BLaER1 treated with 17β-estradiol and CSF1 and Interleukin-3, amounts not matched to agents 10 nM and 100 nM (cell line): ENCODE measurements at regions not wholly inside any gene's neighbourhood (a gene's known extent, or its start where the extent isn't known, plus 50 kb on each side); places are given as distances from the start of the nearest gene placed in this dataset.
A peak's percentile ranks its signal among the peaks of the same experiment; 100 is the strongest.
"Not testable (repeated sequence)": the region's sequence is repeated elsewhere in the genome, so short reads cannot be mapped to it uniquely, and the experiment has no call there.

Source experiments
- H3K27ac ChIP-seq, 11 experiments: shearing (Covaris generic); formaldehyde crosslinking; 2 replicates each; pipeline ENCODE4 v1.8.1; 2022
- H3K27me3 ChIP-seq, 11 experiments: shearing (Covaris generic); formaldehyde crosslinking; 2 replicates each; pipeline ENCODE4 v1.8.1; 2022
- H3K36me3 ChIP-seq, 11 experiments: shearing (Covaris generic); formaldehyde crosslinking; 2 replicates each; pipeline ENCODE4 v1.8.1; 2022
- H3K4me1 ChIP-seq, 10 experiments: shearing (Covaris generic); formaldehyde crosslinking; 2 replicates each; pipeline ENCODE4 v1.8.1; 2022
- H3K4me2 ChIP-seq, 11 experiments: shearing (Covaris generic); formaldehyde crosslinking; 2 replicates each; pipeline ENCODE4 v1.8.1; 2022
- H3K4me3 ChIP-seq, 10 experiments: shearing (Covaris generic); formaldehyde crosslinking; 2 replicates each; pipeline ENCODE4 v1.8.1; 2022
- H3K9ac ChIP-seq, 11 experiments: shearing (Covaris generic); formaldehyde crosslinking; 2 replicates each; pipeline ENCODE4 v1.8.1; 2022
- H3K9me3 ChIP-seq, 11 experiments: shearing (Covaris generic); formaldehyde crosslinking; replicated peaks in 1 of 11; 2 replicates each; pipeline ENCODE4 v1.8.1; 2022
- H4K20me1 ChIP-seq, 11 experiments: shearing (Covaris generic); formaldehyde crosslinking; 2 replicates each; pipeline ENCODE4 v1.8.1; 2022
- Cebpa-rat ChIP-seq, 11 experiments: shearing (Covaris generic); IDR thresholded peaks; 2 replicates each; pipeline ENCODE4 v1.8.1; 2022

DNA sequence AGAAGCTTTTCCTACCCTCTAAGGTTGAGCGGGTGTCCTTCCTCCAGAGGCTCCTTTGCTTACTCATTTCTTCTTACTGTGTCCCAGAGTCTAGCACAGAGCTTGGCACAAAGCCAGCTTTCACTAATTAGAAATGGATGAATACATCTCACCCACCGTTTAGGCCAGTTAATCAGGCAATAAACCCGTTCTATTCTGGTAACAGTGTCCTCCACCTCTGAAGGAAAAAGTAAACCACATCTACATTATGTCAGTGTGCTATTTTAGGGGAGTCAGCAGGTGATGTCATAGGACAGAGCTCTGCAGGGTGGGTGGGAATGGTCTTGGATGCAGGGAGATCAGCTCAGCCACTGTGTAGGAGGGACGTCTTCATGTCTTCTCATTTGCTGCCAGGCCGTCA lies 109.2 kb downstream of the OSTF1 start:
- H3K36me3 ChIP-seq: peaks cover 0 to 6% (median 0%) of the 10 kb centered on the region in 11 experiments; a peak in 1 of 22 replicates
- H4K20me1 ChIP-seq: no peaks in the 10 kb centered on the region
- no peak overlapping the region for H3K27ac ChIP-seq
- no peaks in the 10 kb centered on the region for H3K27me3 ChIP-seq
- no peak for TF ChIP-seq Cebpa-rat (IDR thresholded peaks at IDR 0.05)
- H3K9ac ChIP-seq: no peak overlapping the region
- H3K4me2 ChIP-seq: peak overlapping the region in 8 of 11 experiments; percentile 2 to 32 (median 24); a peak in 8 of 22 replicates
- peaks cover 0 to 8% (median 0%) of the 10 kb centered on the region in 11 experiments; a peak in 3 of 22 replicates for H3K9me3 ChIP-seq
- H3K4me3 ChIP-seq: no peak overlapping the region
- H3K4me1 ChIP-seq: peaks cover 0 to 15% (median 8%) of the 10 kb centered on the region in 10 experiments; a peak in 14 of 20 replicates

DNA sequence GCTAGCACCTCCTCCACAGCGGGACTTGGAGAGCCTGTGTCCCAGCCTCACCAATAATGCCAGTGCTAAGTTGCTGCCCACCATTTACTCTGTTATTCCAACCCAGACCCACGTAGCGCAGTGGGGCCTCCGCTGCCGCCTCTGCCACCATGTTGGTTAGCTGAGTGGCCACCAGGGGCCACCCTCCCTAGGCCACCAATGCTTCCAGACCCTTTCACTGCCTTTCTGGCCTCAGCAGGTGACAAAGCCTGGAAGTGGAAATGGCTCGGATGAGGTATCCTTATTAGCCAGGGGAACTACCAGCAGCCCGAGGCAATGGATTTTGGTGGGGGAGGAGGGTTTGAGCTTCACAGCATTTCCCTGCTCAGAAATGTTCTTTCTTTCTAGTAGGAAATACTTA lies 110.1 kb downstream of the OSTF1 start:
- Histone ChIP-seq H3K9me3 (no peaks in the 10 kb centered on the region), H3K9ac (no peak overlapping the region), H3K4me2 (no peak overlapping the region), H4K20me1 (no peaks in the 10 kb centered on the region), H3K4me3 (no peak overlapping the region), H3K27me3 (no peaks in the 10 kb centered on the region), H3K27ac (no peak overlapping the region), H3K4me1 (peaks cover 0 to 15% (median 8%) of the 10 kb centered on the region in 10 experiments; a peak in 14 of 20 replicates), H3K36me3 (no peaks in the 10 kb centered on the region)
- TF ChIP-seq Cebpa-rat (IDR thresholded peaks at IDR 0.05): no peak

DNA sequence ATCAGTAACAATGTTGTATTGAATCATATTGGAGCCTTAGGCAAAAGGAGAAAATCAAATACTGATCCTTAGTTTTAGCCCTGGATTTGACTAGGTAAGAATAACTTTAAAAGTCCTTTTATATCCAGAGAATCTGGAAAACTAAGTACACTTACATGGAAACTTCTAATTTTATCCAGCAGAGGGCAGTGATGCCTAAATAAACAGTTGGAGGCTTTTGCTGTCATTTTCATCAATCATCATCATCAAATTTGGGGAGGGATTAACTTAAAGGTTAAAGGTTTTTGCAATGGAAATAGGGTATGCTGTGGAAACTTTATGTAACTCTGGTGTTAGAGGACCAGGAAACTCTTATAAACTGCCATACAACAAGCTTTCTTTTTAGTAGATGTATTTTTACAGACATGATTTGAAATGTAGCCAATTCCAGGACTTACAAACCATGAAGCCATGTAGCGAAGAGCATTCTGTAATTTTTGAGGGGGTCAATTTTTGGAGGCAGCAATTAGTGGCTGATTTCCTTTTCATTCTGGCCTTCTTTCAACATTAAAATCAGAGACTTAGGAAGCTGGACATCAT lies 112.7 kb downstream of the OSTF1 start:
- Histone ChIP-seq H3K36me3 (no peaks in the 10 kb centered on the region), H3K4me1 (peaks cover 0 to 15% (median 8%) of the 10 kb centered on the region in 10 experiments; a peak in 14 of 20 replicates), H3K27ac (no peak overlapping the region), H3K9me3 (no peaks in the 10 kb centered on the region), H3K9ac (no peak overlapping the region), H3K4me2 (no peak overlapping the region), H4K20me1 (no peaks in the 10 kb centered on the region), H3K4me3 (no peak overlapping the region), H3K27me3 (no peaks in the 10 kb centered on the region)
- TF ChIP-seq Cebpa-rat (IDR thresholded peaks at IDR 0.05): no peak

DNA sequence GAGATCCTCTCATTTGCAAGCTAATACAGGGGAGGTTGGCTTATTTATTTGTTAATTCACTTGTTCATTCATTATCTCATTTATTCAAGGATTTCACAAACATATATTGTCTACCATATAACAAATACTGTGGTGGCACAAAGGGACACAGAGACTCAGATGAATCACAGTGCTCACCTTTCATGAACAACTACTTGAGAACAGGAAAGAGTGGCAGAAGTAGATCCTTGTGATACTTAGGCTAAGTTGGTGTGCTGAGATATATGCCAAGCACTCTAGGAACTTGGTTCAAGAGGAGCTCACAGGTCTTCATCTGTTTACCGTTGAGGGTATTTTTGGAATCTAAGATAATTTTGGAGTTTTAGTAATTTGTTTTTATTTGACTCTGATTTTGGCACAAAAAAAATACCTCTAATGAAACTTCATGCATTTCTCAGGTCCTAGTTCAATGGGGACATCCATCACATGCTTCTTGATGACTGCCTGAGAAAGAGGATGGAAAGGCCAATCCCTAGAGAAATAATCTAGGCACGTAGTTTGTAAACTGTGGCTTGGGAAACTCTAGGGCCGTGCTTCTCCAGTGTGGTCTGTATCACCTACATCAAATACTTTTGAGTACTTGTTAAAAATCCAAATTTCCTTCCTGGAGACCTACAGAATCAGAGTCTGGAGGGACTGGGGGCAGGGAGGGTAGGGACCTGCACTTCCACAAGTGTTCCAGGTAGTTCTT lies 113.3 kb downstream of the OSTF1 start:
- Histone ChIP-seq H3K4me2 (no peak overlapping the region), H3K4me3 (no peak overlapping the region), H3K27me3 (no peaks in the 10 kb centered on the region), H3K9ac (no peak overlapping the region), H3K27ac (no peak overlapping the region), H3K4me1 (peaks cover 0 to 15% (median 8%) of the 10 kb centered on the region in 10 experiments; a peak in 14 of 20 replicates), H3K36me3 (no peaks in the 10 kb centered on the region), H3K9me3 (no peaks in the 10 kb centered on the region), H4K20me1 (no peaks in the 10 kb centered on the region)
- no peak for TF ChIP-seq Cebpa-rat (IDR thresholded peaks at IDR 0.05)

DNA sequence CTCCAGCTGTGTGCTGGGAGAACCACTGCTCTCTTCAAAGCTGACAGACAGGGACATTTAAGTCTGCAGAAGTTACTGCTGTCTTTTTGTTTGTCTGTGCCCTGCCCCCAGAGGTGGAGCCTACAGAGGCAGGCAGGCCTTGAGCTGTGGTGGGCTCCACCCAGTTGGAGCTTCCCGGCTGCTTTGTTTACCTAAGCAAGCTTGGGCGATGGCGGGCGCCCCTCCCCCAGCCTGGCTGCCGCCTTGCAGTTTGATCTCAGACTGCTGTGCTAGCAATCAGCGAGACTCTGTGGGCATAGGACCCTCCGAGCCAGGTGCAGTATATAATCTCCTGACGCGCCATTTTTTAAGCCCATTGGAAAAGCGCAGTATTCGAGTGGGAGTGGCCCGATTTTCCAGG lies 119.7 kb downstream of the OSTF1 start:
- not testable (repeated sequence) for H3K4me1 ChIP-seq, H4K20me1 ChIP-seq, H3K9ac ChIP-seq, H3K4me2 ChIP-seq, H3K27me3 ChIP-seq, H3K4me3 ChIP-seq, H3K9me3 ChIP-seq, H3K27ac ChIP-seq
- H3K36me3 ChIP-seq: peaks cover 0 to 23% (median 0%) of the 10 kb centered on the region in 11 experiments; a peak in 4 of 22 replicates

DNA sequence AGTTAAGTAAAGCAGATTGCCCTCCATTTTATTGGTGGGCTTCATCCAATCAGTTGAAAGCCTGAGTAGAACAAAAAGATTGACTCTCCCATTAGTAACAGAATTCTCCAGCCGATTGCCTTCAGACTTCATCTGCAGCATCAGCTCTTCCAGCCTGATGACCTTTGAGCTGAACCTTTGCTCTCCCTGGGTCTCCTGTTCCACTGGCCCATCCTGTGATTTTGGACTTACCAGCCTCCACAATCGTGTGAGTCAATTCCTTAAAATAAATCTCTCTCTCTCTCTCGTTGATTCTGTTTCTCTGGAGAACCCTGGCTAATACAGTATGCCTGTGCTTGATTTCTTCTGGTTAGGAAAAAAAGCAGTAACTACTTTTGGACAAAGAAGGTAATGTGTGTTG lies 121.9 kb downstream of the OSTF1 start:
- Histone ChIP-seq H3K9ac (no peak overlapping the region), H3K9me3 (no peaks in the 10 kb centered on the region), H3K4me2 (no peak overlapping the region), H3K4me3 (no peak overlapping the region), H3K36me3 (peaks cover 0 to 29% (median 0%) of the 10 kb centered on the region in 11 experiments; a peak in 4 of 22 replicates), H3K27ac (no peak overlapping the region), H3K27me3 (no peaks in the 10 kb centered on the region), H4K20me1 (no peaks in the 10 kb centered on the region), H3K4me1 (no peaks in the 10 kb centered on the region)
- TF ChIP-seq Cebpa-rat (IDR thresholded peaks at IDR 0.05): no peak

DNA sequence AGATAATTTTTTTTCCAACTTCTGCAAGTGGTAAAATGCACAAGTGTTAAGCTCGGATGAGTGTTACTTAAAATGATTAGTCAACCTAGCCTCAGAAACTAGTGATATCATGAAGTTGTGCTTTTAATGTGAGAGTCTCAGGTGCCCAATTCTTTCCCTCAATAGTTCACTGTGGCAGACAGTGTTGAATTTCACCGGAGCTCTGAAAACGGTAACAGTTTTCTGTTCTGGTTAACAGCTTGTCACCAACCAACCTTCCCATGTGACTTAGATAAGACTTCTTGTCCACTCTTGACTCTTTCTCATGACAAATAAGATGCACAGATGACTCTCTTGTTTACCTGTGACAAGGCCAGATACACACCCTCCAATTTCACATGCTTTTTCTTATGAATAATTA lies 125.5 kb downstream of the OSTF1 start:
- Histone ChIP-seq H3K4me2 (no peak overlapping the region), H4K20me1 (no peaks in the 10 kb centered on the region), H3K4me3 (no peak overlapping the region), H3K9me3 (no peaks in the 10 kb centered on the region), H3K9ac (no peak overlapping the region), H3K27me3 (no peaks in the 10 kb centered on the region), H3K27ac (no peak overlapping the region), H3K36me3 (peaks cover 0 to 38% (median 0%) of the 10 kb centered on the region in 11 experiments; a peak in 4 of 22 replicates), H3K4me1 (no peaks in the 10 kb centered on the region)
- TF ChIP-seq Cebpa-rat (IDR thresholded peaks at IDR 0.05): no peak

DNA sequence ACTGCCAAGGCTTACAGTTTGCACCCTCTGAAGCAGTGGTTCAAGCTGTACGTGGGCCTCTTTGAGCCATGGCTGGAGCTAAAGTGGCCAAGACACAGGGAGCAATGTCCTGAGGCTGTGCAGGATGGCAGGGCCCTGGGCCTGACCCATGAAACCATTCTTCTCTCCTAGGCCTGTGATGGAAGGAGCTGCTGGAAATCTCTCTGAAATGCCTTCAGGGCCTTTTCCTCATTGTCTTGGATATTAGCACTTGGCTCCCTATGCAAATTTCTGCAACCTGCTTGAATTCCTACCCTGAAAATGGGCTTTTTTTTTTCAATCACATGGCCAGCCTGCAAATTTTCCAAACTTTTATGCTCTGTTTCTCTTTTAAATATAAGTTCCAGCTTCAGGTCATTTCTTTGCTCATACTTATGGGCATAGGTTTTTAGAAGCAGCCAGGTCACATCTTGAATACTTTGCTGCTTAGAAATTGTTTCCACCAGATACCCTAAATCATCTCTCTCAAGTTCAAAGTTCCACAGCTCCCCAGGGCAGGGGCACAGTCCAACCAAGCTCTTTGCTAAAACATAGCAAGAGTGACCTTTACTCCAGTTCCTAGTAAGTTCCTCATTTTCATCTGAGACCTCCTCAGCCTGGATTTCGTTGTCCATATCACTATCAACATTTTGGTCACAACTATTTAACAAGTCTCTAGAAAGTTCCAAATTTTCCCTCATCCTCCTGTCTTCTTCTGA lies 138.3 kb downstream of the OSTF1 start:
- H3K4me1 ChIP-seq: 0 out of 20 replicates have a peak, but pooled peaks cover 0 to 6% (median 0%) of the 10 kb centered on the region in 10 experiments
- H3K4me2 ChIP-seq: no peak overlapping the region
- H4K20me1 ChIP-seq: no peaks in the 10 kb centered on the region
- H3K36me3 ChIP-seq: peaks cover 0 to 12% (median 0%) of the 10 kb centered on the region in 11 experiments; a peak in 5 of 22 replicates
- H3K4me3 ChIP-seq: no peak overlapping the region
- H3K27ac ChIP-seq: no peak overlapping the region
- no peak for TF ChIP-seq Cebpa-rat (IDR thresholded peaks at IDR 0.05)
- no peaks in the 10 kb centered on the region for H3K27me3 ChIP-seq
- H3K9me3 ChIP-seq: peaks cover 7 to 22% (median 17%) of the 10 kb centered on the region in 11 experiments
- H3K9ac ChIP-seq: no peak overlapping the region

DNA sequence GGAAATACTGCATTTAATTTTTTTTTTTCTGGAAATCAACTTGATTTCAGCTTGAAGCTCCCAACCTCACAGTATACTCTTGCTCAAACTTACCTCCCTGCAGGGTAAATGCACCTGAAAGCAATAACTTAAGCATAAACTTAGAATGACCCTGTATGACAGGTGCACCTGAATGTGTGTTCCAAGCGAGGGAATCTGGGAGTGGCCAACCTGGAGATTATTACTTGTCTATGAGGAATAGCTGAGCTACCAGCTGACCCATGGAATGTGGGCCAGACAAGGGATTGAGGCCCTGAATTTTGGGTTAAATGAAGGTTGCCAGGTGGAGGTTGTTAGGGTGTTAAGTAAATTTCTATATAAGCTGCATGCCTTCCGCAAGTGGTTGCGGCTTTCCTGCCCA lies 140.6 kb downstream of the OSTF1 start:
- H3K9ac ChIP-seq: no peak overlapping the region
- no peak for TF ChIP-seq Cebpa-rat (IDR thresholded peaks at IDR 0.05)
- H4K20me1 ChIP-seq: no peaks in the 10 kb centered on the region
- H3K9me3 ChIP-seq: peaks cover 7 to 21% (median 15%) of the 10 kb centered on the region in 11 experiments
- H3K27ac ChIP-seq: no peak overlapping the region
- 0 out of 20 replicates have a peak, but pooled peaks cover 0 to 6% (median 0%) of the 10 kb centered on the region in 10 experiments for H3K4me1 ChIP-seq
- no peak overlapping the region for H3K4me3 ChIP-seq
- peaks cover 0 to 9% (median 0%) of the 10 kb centered on the region in 11 experiments; a peak in 5 of 22 replicates for H3K36me3 ChIP-seq
- H3K27me3 ChIP-seq: no peaks in the 10 kb centered on the region
- H3K4me2 ChIP-seq: no peak overlapping the region
